GM12891 (cell line): ENCODE measurements at regions not wholly inside any gene's neighbourhood (a gene's known extent, or its start where the extent isn't known, plus 50 kb on each side); places are given as distances from the start of the nearest gene placed in this dataset.

Source experiments
- POLR2A ChIP-seq: IDR thresholded peaks from 2 replicates; pipeline ENCODE4 v1.6.1; 2011; ENCODE audit warnings: low read depth, low read length, control low read depth
- POLR2AphosphoS5 ChIP-seq: IDR thresholded peaks from 2 replicates; pipeline ENCODE4 v1.6.1; 2011; ENCODE audit warnings: low read depth, low read length, control low read depth
- TAF1 ChIP-seq: IDR thresholded peaks from 2 replicates; pipeline ENCODE4 v1.6.1; 2011; ENCODE audit warnings: low read depth, low read length, control low read depth

- TF ChIP-seq POLR2A (no peak), POLR2AphosphoS5 (no peak), TAF1 (no peak)
Observed at GRCh38 chr13:23119131-23119530, 61.6 kb upstream of the SGCG start.
